ENCODE measurements at regions not wholly inside any gene's neighbourhood (a gene's known extent, or its start where the extent isn't known, plus 50 kb on each side); places are given as distances from the start of the nearest gene placed in this dataset.
"Not testable (repeated sequence)": the region's sequence is repeated elsewhere in the genome, so short reads cannot be mapped to it uniquely, and the experiment has no call there.

- no peaks in the 10 kb centered on the region for H3K9me3 ChIP-seq (ENCODE audit: control insufficient read depth in 1 of 2, insufficient read depth in 1 of 2, low read depth in 1 of 2, low read length in 2 of 2)
- H4K20me1 ChIP-seq (ENCODE audit: insufficient read depth) = no peaks in the 10 kb centered on the region
- RAD21 ChIA-PET (ENCODE audit: low non-redundant PET in 1 of 2, low total read pairs in 2 of 2, uncharacterized antibody in 2 of 2, unreplicated experiment in 2 of 2) = no interaction called here
- ATAC-seq = no peak
- TF ChIP-seq SP1 (IDR thresholded peaks at IDR 0.05; ENCODE audit: low read depth) = no peak
- no peak for TF ChIP-seq MAX (IDR thresholded peaks at IDR 0.05)
- no peak for TF ChIP-seq TCF7L2 (IDR thresholded peaks at IDR 0.05; ENCODE audit: borderline replicate concordance, extremely low read depth, insufficient read depth, insufficient read length)
- TF ChIP-seq ZFX (IDR thresholded peaks at IDR 0.05) = no peak
- TF ChIP-seq, protein P1, sequence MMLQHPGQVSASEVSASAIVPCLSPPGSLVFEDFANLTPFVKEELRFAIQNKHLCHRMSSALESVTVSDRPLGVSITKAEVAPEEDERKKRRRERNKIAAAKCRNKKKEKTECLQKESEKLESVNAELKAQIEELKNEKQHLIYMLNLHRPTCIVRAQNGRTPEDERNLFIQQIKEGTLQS (IDR thresholded peaks at IDR 0.05) = no peak
- TF ChIP-seq SIN3A (IDR thresholded peaks at IDR 0.05; ENCODE audit: low read depth) = no peak
- TF ChIP-seq POLR2AphosphoS5 (IDR thresholded peaks at IDR 0.05; ENCODE audit: low read depth, low read length) = no peak
- TF ChIP-seq ELF1 (IDR thresholded peaks at IDR 0.05; ENCODE audit: borderline replicate concordance, low read depth) = no peak
- no peak for TF ChIP-seq ZBTB33 (IDR thresholded peaks at IDR 0.05; ENCODE audit: extremely low read depth, insufficient replicate concordance, low read length)
- no peak for TF ChIP-seq EZH2 (IDR thresholded peaks at IDR 0.05)
- TF ChIP-seq JUND (IDR thresholded peaks at IDR 0.05) = no peak
- POLR2A ChIA-PET = no interaction called here
- no peak overlapping the region for H3K9ac ChIP-seq (ENCODE audit: low read length)
- H3K4me1 ChIP-seq (ENCODE audit: control insufficient read depth in 1 of 2, insufficient read depth in 2 of 2, low read length in 2 of 2) = no peaks in the 10 kb centered on the region
- no peak overlapping the region for H3K4me2 ChIP-seq (ENCODE audit: low read length)
- CTCF ChIA-PET = no interaction called here
- no peak overlapping the region for H3K27ac ChIP-seq (ENCODE audit: low read depth, low read length)
- no TSS peak for BruUV-seq (replicated peaks)
- H3K9me2 ChIP-seq (ENCODE audit: insufficient read depth) = no peaks in the 10 kb centered on the region
- H3K79me2 ChIP-seq (ENCODE audit: insufficient read depth, low read length) = no peaks in the 10 kb centered on the region
- no peak overlapping the region for H2AFZ ChIP-seq (ENCODE audit: low read depth, low read length, poor library complexity, severe bottlenecking)
- no peaks in the 10 kb centered on the region for H3K27me3 ChIP-seq (ENCODE audit: insufficient read depth, low read length)
- intact Hi-C loops (cut with micrococcal nuclease) = no loop called here
- no peak overlapping the region for H3K4me3 ChIP-seq (replicated peaks in 1 of 2; ENCODE audit: low read depth in 1 of 2, low read length in 2 of 2)
- DNase-seq (ENCODE audit: low read depth, low spot score) = no peak
- H3K36me3 ChIP-seq (ENCODE audit: control insufficient read depth in 1 of 2, insufficient read depth in 2 of 2, low read length in 2 of 2) = no peaks in the 10 kb centered on the region
Measured at GRCh38 chr13:62450759-62451158, 1035.1 kb upstream of the PCDH20 start.

GRCh38 chr13:62447771-62448382 lies 1032.2 kb upstream of the PCDH20 start:
- H3K9me3 ChIP-seq (ENCODE audit: control insufficient read depth in 1 of 2, insufficient read depth in 1 of 2, low read depth in 1 of 2, low read length in 2 of 2); RAD21 ChIA-PET (ENCODE audit: low non-redundant PET in 1 of 2, low total read pairs in 2 of 2, uncharacterized antibody in 2 of 2, unreplicated experiment in 2 of 2); H3K4me3 ChIP-seq (replicated peaks in 1 of 2; ENCODE audit: low read depth in 1 of 2, low read length in 2 of 2); H3K27ac ChIP-seq (ENCODE audit: low read depth, low read length); H3K4me1 ChIP-seq (ENCODE audit: control insufficient read depth in 1 of 2, insufficient read depth in 2 of 2, low read length in 2 of 2); H3K4me2 ChIP-seq (ENCODE audit: low read length); H3K9ac ChIP-seq (ENCODE audit: low read length); POLR2A ChIA-PET; H2AFZ ChIP-seq (ENCODE audit: low read depth, low read length, poor library complexity, severe bottlenecking); H3K27me3 ChIP-seq (ENCODE audit: insufficient read depth, low read length); H3K79me2 ChIP-seq (ENCODE audit: insufficient read depth, low read length); BruUV-seq (replicated peaks); DNase-seq (ENCODE audit: low read depth, low spot score); H3K9me2 ChIP-seq (ENCODE audit: insufficient read depth); H3K36me3 ChIP-seq (ENCODE audit: control insufficient read depth in 1 of 2, insufficient read depth in 2 of 2, low read length in 2 of 2); ATAC-seq; intact Hi-C loops (cut with micrococcal nuclease); CTCF ChIA-PET; H4K20me1 ChIP-seq (ENCODE audit: insufficient read depth): not testable (repeated sequence)

Data from HCT116 (cell line).